ENCODE measurements at regions not wholly inside any gene's neighbourhood (a gene's known extent, or its start where the extent isn't known, plus 50 kb on each side); places are given as distances from the start of the nearest gene placed in this dataset.
"Not testable (repeated sequence)": the region's sequence is repeated elsewhere in the genome, so short reads cannot be mapped to it uniquely, and the experiment has no call there.

DNA sequence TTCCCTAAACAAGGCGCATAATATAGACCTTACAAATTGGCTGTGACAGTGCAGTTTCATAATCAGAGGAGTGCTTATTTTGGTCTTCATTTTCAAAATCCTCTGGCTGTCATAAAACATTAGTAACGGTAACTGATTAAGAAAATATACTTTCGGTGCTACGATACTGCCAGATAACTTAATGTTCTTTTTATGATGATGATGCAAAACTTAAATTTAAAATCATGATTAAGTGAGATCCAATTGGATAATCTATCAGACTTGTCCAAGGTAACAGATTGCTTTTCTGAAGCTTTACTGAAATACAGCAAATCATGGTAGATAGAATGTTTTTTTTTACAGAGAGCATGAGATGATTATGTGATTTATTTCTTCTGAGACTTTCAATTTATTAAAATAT is 364.2 kb upstream of the CNTN3 start:
- no peak for DNase-seq

DNA sequence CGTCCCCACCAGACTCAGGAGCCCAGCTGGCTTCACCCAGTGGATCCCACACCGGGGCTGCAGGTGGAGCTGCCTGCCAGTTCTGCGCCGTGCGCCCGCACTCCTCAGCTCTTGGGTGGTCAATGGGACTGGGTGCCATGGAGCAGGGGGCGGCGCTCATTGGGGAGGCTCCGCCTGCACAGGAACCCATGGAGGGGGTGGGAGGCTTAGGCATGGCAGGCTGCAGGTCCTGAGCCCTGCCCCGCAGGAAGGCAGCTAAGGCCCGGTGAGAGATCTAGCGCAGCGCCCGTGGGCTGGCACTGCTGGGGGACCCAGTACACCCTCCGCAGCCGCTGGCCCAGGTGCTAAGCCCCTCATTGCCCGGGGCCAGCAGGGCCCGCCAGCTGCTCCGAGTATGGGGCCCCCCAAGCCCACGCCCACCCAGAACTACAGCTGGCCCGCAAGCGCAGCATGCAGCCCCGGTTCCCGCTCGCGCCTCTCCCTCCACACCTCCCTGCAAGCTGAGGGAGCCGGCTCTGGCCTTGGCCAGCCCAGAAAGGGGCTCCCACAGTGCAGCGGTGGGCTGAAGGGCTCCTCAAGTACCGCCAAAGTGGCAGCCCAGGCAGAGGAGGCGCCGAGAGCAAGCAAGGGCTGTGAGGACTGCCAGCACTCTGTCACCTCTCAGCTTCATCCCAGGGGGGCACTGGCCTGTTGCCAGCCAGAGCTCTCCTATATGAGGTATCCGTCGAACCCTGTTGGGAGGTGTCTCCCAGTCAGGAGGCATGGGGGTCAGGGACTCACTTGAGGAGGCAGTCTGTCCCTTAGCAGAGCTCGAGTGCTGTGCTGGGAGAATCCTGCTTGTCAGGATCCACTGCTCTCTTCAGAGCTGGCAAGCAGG is 370.8 kb upstream of the CNTN3 start:
- DNase-seq, result not testable (repeated sequence)

DNA sequence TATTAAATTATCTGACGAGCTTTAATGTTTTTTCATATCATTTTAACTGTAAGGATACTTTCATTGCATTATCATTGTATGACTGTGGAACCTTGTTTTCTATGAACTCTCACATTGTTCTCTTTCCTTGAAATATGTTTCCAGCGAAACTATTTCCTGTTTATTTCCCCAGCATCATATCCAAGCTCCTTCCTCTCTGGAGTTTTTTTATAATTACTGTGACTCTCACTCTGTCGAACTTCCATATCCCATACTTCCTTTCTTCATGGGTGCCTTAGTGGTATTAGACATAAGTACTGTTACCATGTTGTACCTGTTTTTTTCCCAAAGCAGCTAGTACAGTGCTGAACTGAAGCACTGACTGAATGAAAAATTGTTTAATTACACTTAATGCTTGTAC is 373.6 kb upstream of the CNTN3 start:
- no peak for DNase-seq

DNA sequence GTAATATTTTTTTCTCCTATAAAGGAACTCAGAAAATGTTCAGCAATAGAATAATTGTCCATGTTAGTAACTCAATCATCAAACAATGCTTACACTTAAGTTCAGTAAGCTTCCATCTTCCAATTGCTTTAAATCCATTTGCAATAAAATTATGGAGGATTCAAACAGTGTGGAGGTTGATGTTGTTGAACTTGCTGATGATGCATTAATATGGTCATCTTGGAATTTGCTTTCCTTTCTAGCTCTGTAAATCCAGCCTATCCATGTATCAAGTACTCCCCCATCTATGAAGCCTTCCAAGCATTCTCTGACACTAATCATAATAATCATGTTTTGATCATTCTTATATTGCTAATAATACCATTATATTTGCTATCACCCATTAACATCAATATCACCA is 378.4 kb upstream of the CNTN3 start:
- no peak for DNase-seq

DNA sequence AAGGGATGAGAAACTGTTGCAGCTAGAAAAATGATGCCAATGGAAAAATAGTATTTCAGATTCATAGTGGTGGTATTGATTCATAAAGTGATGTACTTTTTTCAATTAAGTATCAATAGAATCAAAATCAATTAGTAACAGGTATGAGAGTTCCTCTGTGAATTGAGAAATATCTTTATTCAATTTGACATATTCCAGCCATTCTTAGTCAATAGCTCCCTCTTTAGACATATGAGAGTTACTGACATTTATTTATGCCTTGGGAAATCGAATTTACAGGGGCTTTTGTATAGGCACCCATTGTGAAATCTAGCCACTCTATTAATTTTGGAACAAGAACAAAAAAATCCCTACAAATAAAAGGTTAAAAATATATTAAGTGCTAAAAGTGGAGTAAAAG is 386.9 kb upstream of the CNTN3 start:
- no peak for DNase-seq

DNA sequence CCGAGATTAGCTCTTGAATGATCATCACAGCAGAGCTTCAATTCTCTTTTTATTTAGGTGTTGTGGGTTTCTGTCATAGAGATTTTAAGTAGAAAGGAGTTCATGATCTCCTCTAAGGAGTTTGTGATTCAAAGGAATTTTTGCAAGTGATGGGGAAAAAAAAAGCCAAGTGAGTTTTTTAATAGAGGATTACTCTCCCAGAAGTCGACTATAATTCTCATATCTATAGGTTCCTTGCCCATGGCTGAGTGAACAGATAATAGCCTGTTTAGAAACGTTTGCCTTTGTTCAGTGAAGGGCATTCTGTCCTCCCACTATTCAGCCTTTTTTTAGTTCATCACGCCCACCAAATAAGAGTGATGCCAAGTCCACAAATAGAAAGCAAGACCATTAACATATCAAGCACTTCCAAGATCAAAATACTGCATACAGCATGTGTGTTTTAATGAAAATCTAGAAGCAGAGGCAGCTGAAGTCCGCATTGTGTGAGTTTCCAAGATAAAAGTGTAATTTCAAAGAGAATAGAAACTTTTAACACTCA is 398.4 kb upstream of the CNTN3 start:
- no peak for DNase-seq

DNA sequence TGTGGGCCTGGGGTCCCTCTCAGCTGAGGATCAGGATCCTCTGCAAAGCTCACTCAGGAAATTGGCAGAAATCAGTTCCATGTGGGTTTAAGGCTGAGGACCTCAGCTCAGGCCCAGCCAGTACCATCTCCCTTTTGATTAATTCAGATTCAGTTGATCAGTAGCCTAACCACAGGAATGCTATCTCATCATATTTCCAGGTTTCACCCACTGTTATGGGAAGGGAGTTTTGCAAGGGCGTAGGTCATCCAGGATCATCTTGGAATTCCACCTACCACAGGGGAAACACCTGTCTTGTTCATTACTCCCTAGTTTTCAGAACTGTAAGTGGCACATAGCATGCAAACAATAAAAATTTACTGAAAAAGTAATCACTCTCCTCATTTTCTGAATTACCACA is 399.5 kb upstream of the CNTN3 start:
- no peak for DNase-seq

DNA sequence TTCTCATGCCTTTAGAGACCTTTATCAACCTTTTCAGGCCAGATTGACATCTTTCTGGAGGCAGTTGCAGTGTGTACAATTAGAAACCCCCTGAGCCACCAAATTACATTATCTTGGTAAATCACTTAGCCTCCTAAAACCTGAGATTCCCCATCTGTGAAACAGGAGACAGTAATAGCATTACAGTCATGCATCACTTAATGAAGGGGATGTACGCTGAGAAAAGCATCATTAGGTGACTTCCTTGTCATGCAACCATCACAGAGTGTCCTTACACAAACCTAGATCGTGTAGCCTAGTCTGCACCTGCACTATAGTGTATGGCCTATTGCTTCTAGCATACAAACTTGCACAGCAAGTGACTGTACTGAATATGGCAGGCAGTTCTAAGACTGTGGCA is 400.8 kb upstream of the CNTN3 start:
- DNase-seq, result no peak

DNA sequence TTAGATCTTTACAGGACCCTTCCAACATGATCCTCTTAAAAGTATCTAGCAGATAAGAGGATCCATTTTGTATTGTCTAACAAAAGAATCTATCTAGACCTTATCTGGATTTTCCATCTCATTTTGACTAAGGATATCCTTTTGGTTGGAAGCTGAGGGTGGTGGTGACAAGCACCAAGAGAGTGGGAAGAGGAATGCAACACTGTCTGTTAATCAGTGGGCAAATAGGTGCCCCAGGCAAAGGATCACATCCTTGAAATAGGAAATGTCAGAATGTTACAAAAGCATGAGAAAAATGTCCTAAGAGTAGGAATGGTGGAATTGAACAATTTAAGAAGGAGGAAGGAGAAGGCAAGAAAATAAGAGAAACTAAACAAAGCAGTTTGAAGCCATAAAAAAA is 420.7 kb upstream of the CNTN3 start:
- no peak for DNase-seq

DNA sequence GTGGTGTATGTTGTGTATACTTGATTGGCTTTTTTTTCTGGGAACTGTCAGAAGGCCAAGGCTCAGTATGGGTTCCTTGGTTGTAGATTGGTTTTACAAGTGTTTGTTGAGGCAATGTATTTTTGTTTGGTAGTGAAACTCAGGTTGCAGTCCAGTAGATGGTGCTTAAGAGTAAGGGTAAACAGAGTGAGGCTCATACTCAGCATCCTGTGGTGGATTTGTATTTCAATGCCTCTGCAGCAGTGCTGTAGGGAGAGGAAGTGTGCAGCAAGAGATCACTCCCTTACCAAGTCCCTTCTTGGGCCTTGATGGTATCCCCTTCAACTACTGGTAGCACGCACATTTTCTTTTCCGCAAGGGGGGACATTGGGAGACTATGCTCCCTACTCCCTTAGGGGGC is 428.5 kb upstream of the CNTN3 start:
- no peak for DNase-seq

DNA sequence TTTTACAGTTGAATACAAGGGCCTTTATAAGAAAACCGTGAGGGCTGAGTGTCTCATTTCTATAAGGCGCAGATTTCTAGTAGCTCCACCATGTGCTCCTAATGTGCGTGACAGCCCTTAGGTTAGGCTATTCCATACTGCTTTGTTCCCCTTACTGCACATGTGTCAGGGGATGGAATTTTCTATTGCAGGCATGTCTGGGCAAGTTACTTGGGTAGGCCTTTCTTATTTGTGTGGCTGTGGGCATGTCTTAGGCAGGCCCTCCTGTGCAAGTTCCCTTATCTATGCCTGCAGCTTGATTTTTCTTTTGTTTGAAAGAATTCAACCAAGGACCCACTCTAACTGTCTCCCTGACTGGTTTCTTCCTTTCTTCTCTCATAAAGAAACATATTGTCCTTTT is 434.2 kb upstream of the CNTN3 start:
- no peak for DNase-seq

DNA sequence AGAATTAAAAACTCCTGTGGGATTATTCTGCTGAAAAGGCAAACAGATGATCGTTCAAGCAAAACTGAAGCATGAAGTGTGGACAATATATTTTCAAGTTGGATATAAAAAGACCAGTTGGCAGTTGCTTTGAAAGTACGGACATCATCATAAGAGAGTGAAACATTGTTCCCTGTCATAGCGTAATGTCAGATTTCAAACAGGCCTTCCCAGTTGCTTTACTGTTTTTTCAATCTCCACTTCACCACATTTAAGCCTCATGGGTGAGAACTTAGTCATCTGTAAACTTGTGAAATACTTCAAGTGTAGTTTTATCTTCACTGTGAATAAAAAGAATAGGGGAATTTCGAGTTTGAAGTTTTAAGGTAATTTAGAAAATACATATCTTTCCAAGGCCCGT is 435.1 kb upstream of the CNTN3 start:
- DNase-seq, result no peak

DNA sequence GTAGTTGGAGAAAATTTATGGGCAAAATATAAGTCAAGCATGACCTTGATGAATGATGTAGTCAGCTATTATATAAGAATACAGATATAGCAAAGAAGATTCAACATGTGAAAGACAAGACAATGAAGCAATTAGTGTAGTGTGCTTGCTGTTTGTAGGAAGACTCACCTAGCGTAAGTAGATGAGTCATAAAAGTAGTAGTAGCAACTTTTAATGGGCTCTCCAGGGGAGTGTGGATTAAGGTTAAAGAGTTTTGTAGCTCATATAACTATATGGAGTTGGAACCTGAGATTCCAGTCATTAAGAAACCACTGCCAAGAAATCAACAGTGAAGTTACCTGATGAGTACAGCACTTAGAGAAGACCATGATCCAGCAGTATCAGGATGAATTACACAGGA is 444.7 kb upstream of the CNTN3 start:
- no peak for DNase-seq

DNA sequence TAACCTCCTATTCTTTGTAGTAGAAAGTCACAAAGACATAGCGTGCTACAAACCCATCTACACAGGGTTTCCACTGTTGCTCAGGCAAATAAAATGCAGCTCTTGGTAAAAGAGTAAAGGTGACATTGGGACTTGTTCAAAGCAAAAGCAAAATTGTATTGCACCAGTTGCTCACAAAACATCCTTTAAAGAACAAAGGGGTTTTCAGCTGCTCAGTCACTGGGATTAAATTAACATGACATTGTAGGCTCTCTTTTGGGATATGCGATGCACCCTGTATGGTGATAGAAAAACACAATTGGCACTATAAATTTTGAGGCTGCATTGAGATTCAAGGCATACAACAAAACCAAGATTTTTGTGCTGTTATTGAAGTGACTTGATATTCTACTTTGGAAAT is 447.3 kb upstream of the CNTN3 start:
- DNase-seq, result no peak

DNA sequence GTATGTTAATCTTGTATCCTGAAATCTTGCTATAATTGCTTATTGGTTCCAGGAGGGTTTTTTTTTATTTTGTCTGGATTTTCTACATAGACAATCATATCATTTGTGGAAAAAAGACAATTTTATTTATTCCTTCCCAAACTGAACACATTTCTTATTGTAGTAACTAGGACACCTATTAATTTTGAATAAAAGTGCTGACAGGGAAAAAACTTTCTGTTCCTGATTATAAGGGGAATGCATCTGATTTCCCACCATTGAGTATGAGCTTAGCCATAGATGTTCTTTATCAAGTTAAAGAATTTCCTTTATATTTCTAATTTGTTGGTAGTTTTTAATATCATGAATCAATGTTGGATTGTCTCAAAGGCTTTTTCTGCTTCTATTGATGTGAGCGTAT is 460.7 kb upstream of the CNTN3 start:
- DNase-seq, result no peak

DNA sequence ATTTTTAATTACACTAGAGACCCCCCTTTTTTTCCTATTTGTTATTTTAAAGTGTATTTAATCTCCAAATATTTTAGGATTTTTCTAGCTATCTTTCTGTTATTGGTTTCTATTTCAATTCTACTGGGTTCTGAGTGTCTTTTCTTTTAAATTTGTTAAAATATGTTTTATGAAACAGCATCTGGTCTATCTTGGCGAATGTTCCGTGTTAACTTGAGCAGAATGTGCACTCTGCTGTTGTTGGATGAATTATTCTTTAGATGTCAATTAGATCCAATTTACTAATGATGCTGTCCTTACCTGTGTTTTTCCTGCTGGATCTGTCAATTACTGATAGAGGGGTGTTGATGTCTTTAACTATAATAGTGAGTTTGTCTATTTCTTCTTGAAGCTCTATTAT is 462.0 kb upstream of the CNTN3 start:
- DNase-seq, result no peak

DNA sequence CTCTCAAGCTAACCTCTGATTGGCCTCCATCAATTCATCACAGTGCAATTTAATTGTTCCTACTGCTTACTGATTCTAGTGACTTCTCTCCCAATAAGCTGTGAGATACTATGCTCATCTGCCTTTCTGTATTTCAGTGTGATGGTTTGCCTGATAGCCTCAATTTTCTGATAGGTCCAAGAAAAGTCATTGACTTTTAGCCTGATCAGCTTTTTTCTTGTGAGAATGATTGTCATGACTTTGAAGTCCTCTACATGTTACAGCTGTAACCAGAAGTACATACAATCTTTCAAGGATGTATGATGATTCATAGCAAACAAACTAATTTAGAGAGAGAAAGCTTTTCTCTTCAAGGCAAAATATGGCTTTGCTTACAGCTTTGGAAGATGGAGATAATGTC is 463.8 kb upstream of the CNTN3 start:
- no peak for DNase-seq

DNA sequence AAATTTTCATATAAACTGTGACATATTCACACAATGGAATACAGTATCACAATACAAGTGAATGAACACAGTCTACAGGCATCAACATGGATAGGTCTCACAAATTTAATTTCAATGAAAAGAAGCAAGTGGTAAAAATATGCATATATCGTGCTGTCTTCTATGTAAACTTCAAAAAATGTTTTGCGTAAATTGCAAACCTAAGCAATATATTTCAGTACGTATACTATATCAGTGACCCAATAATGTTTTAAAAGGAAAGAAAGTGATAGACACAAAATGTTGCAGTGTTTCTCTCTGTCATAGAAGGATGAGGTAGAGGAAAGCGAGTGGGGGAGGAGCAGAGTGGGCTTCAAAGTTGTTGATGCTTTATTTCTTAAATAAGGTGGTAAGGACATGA is 468.4 kb upstream of the CNTN3 start:
- DNase-seq, result no peak

DNA sequence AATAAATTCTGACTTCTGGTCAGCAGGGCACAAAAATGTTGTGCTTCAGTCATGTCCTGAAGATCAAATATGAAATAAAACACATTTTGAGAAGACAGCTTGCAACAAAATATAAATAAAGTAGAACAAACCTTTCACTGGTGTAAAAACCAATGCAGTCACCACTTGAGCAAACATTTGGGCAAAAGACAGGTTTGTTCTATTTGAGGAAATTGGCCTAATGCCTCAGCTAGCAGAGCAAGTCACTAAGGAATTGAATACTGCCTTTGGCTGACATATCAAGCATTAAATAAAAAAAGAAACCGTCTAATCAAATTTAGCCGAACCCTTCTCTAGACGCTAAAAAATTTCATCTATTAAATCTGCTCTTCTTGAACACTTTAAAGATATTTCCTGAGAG is 475.4 kb upstream of the CNTN3 start:
- no peak for DNase-seq

DNA sequence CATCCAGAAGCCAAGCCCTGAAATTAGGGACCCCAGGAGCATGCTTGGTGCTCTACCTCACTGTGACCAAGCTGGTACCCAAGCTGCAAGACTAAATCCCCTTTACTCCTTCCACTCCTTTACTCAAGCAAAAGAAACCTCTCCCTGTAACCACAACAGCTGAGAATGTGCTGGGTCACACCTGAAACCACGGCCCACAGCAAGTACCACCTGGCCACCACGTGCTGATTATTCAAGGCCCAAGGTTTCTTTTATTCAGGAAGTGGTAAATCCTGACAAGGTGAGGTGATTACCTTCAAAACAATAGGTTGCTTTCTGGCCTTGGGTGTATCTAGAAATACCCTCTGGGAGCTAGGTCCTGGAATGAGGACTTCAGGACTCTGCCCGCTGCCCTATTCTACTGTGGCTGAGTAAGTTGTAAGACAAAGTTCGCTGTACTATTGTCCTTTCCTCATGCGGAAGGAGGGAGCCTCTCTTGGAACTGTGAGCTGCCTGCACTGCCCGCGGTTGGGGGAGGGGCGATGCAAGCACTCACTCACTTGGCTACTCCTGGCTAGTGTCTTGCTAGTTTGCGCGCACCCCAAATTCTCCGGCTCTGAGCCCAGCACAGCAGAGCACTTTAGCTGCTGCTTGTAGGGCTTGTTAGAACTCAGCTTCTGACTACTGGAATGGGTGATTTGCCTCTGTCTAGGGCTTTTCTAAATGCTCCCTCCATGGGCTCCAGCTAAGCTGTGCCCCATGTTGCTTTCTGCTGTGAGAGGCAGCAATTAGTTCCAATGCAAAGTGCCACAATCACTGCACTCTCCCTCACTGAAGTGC is 487.1 kb upstream of the CNTN3 start:
- no peak for DNase-seq

DNA sequence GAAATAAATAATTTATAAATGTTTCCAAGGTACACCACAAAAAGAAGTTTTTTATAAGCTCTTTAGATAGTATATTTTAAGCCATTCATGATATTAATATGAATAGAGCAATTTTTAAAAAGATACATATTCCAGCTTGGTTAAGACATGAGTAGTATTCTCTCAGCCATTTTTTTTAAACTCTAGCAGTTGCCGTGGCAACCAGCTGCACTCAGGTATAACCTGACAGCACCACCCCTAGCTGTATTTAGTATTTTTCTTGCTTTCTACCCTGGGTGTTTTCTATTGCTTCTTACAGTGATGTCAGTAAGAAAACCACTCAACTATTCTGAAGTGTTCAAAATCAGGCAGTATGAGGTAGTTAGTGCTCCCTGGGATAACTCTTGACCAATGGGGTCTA is 496.3 kb upstream of the CNTN3 start:
- DNase-seq, result no peak

DNA sequence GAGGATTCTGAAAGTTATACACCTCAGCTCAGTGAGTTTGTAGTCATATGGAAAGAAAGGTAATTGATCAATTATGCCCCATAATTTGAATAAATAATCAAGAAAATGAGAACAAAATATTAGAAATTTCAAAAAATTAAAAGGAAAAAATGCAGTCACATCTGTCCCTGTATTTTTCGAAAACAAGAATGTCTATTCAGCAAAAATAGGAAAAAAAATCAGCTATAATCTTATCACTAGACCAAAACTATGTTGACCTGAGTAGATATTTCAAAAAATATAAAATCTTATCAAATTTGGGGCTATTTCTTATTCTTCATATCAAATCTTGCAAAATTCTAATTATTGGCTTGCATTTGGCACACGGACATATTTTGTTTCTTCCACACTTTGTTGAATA is 501.2 kb upstream of the CNTN3 start:
- no peak for DNase-seq

DNA sequence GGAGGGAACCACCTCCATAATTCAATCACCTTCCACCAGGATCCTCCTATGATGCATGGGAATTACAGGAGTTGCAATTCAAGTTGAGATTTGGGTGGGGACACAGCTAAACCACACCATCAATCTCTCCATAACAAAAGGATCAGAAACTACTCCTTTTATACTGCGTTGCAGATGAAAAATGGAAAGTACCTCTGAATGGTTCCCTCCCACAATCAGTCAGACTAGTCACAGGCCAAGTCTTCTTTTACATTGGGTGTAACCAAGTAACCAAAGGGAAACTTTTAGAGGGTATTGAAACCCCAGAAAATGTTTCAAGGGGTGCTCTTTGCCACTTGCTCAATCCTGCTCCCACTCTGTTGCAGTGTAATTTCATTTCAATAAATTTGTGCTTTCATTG is 504.3 kb upstream of the CNTN3 start:
- DNase-seq, result no peak

DNA sequence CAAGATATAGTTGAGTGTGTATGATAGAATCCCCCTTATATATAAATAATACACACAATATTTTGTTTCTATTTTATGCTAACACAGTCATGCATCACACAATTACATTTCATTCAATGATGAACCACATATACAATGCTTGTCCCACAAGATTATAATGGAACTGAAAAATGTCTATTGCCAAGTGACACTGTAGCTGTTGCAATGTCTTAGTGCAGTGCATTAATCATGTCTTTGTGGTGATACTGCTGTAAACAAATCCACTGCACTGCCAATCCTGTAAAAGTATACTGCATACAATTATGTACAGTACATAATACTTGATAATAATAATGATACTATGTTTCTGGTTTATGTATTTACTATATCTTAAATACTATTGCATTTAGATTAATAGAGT is 512.1 kb upstream of the CNTN3 start:
- no peak for DNase-seq
